Naive thymus-derived CD4-positive, alpha-beta T cell (primary cell): ENCODE measurements at regions not wholly inside any gene's neighbourhood (a gene's known extent, or its start where the extent isn't known, plus 50 kb on each side); places are given as distances from the start of the nearest gene placed in this dataset.

Source experiments
- ATAC-seq: fragments of 150-1000 bp; cut with Tn5 transposase; 2 replicates; pipeline ENCODE4 v1.10.0; 2021; ENCODE audit warnings: mild to moderate bottlenecking, moderate library complexity
- CTCF ChIA-PET: fragments of 350-600 bp; sonication (Branson Sonifier 250); formaldehyde crosslinking; loops from one replicate; lab custom pipeline; 2021; ENCODE audit warnings: antibody characterized with exemption; lab: Charles Lee
- POLR2A ChIA-PET: fragments of 350-600 bp; sonication (Branson Sonifier 250); formaldehyde crosslinking; loops from one replicate; lab custom pipeline; 2021; ENCODE audit warnings: antibody characterized with exemption, inconsistent platforms; lab: Charles Lee
- DNase-seq, 9 donors: peaks; one replicate each; pipeline versions ENCODE4 v3.0.0 to v3.0.0-alpha.2; 2020 to 2022; ENCODE audit warnings: mixed read lengths in 1 of 9
- H3K27ac ChIP-seq: one replicate; pipeline ENCODE4 v1.7.0; 2013; ENCODE audit warnings: mild to moderate bottlenecking, low read depth, low read length, moderate library complexity
- H3K27me3 ChIP-seq, 2 donors: one replicate each; pipeline ENCODE4 v1.7.0; 2013; ENCODE audit warnings: low read length in 2 of 2, mild to moderate bottlenecking in 2 of 2, moderate library complexity in 2 of 2; ENCODE audit not compliant: control insufficient read depth in 2 of 2, insufficient read depth in 2 of 2
- H3K36me3 ChIP-seq, 3 experiments: 1 replicate in 2 of 3; 2 replicates in 1 of 3; pipeline ENCODE4 v1.7.0; 2013; ENCODE audit warnings: low read length in 3 of 3, mild to moderate bottlenecking in 3 of 3, moderate library complexity in 1 of 3; ENCODE audit not compliant: insufficient read depth in 3 of 3, control insufficient read depth in 2 of 3
- H3K4me1 ChIP-seq, 2 donors: one replicate each; pipeline ENCODE4 v1.7.0; 2013; ENCODE audit warnings: low read length in 2 of 2, mild to moderate bottlenecking in 2 of 2, moderate library complexity in 1 of 2; ENCODE audit not compliant: control insufficient read depth in 2 of 2, insufficient read depth in 2 of 2
- H3K4me3 ChIP-seq: 2 replicates; pipeline ENCODE4 v1.7.0; 2013; ENCODE audit warnings: mild to moderate bottlenecking, low read length
- H3K9me3 ChIP-seq, 3 experiments: 1 replicate in 2 of 3; 2 replicates in 1 of 3; pipeline ENCODE4 v1.7.0; 2013; ENCODE audit warnings: low read length in 3 of 3; ENCODE audit not compliant: control insufficient read depth in 2 of 3
- H3K27ac Mint-ChIP-seq, 9 donors: one replicate each; pipeline ENCODE4 v1.8.0; 2020 to 2022; ENCODE audit warnings: mixed read lengths in 9 of 9, mild to moderate bottlenecking in 8 of 9, moderate library complexity in 5 of 9, inconsistent platforms in 2 of 9
- H3K27me3 Mint-ChIP-seq, 5 donors: one replicate each; pipeline ENCODE4 v1.8.0; 2021 to 2022; ENCODE audit warnings: mixed read lengths in 5 of 5, mild to moderate bottlenecking in 1 of 5
- H3K36me3 Mint-ChIP-seq, 5 donors: one replicate each; pipeline ENCODE4 v1.8.0; 2020 to 2022; ENCODE audit warnings: mixed read lengths in 5 of 5, mild to moderate bottlenecking in 3 of 5, inconsistent platforms in 1 of 5
- H3K4me1 Mint-ChIP-seq, 7 donors: one replicate each; pipeline ENCODE4 v1.8.0; 2020 to 2022; ENCODE audit warnings: mixed read lengths in 7 of 7, mild to moderate bottlenecking in 3 of 7, inconsistent platforms in 1 of 7
- H3K4me3 Mint-ChIP-seq, 10 donors: one replicate each; pipeline ENCODE4 v1.8.0; 2020 to 2022; ENCODE audit warnings: mild to moderate bottlenecking in 10 of 10, mixed read lengths in 10 of 10, moderate library complexity in 6 of 10, inconsistent platforms in 2 of 10
- H3K9me3 Mint-ChIP-seq, 11 donors: one replicate each; pipeline ENCODE4 v1.8.0; 2020 to 2022; ENCODE audit warnings: mixed read lengths in 11 of 11, mild to moderate bottlenecking in 4 of 11, inconsistent platforms in 1 of 11, moderate library complexity in 1 of 11
- intact Hi-C, 2 donors: fragments of 100-400 bp; cut with micrococcal nuclease; formaldehyde crosslinking; loops; one replicate each; pipeline ENCODE4 v1.15.1; 2023

DNA sequence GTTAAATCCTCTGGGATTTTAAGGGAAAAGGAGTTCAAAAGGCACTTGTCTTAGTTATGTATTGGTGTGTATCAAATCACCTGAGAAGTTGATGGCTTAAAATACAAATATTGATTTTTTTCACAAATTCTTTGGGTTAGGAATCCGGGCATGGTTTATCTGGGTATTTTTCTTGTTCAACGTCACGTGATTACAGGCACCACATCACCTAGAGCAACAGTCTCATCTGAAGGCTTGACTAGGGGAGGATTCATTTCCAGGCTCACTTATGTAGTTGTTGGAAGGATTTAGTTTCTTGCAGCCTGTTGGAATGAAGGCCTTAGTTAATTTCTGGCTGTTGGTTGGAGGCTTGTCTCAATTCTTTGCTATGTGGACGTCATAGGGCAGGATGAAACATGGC, 326.1 kb downstream of the STIM2 start:
- H3K4me3 Mint-ChIP-seq, result no peak overlapping the region
- ChIA-PET POLR2A (no interaction called here), CTCF (no interaction called here)
- H3K27me3 Mint-ChIP-seq, result peaks cover 0 to 11% (median 7%) of the 10 kb centered on the region in 5 donors
- no peaks in the 10 kb centered on the region for H3K36me3 ChIP-seq
- H3K36me3 Mint-ChIP-seq, result no peaks in the 10 kb centered on the region
- no peak overlapping the region for H3K4me3 ChIP-seq
- no peaks in the 10 kb centered on the region for H3K4me1 Mint-ChIP-seq
- intact Hi-C loops, result no loop called here
- no peak for DNase-seq
- H3K27ac ChIP-seq, result no peak overlapping the region
- H3K9me3 ChIP-seq, result no peaks in the 10 kb centered on the region
- H3K27me3 ChIP-seq, result no peaks in the 10 kb centered on the region
- H3K27ac Mint-ChIP-seq, result no peak overlapping the region
- ATAC-seq, result no peak
- H3K4me1 ChIP-seq, result no peaks in the 10 kb centered on the region
- peaks cover 0 to 5% (median 0%) of the 10 kb centered on the region in 11 donors for H3K9me3 Mint-ChIP-seq

DNA sequence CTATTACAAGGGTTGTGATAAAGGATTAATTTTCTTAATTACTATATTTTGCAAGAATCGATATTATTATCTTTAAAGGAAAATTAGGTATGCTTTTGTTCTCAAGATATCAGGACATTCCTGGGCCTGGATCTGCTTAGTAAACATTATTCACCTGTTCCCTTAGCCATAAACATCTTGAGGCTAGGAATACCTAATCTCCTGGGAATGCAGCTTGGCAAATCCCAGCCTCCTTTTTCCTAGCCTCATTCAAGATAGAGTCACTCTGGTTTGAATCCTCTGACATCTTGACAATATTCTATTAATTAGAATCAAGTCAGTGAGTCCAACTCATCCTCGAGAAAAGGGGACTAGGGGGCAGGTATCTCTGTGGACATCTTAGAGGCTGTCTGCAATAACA, 327.1 kb downstream of the STIM2 start:
- POLR2A ChIA-PET, result no interaction called here

DNA sequence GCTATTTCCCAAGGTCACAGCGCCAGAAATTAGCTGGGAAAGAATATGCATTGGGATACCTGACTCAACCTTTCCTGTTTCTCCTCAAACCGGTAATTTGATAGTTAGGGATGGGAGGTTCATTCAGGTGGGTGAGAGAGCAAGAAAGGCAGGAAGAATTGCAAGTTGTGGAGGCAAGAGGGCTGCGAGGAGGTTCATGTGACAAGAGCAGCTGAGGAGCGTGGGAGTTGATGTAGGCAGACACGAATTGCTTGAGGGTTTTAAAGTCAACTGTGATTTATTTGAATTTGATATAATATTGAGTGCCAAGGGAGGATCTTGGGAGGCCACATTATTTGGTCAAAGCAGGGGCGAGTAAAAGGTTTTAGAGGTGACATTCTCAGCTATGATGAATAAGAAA, 329.0 kb downstream of the STIM2 start:
- intact Hi-C loops, result no loop called here
- CTCF ChIA-PET, result no interaction called here

More for the DNA sequence above, 327.1 kb downstream of the STIM2 start:
- Mint-ChIP-seq H3K27ac (no peak overlapping the region), H3K4me3 (no peak overlapping the region), H3K9me3 (peaks cover 0 to 5% (median 0%) of the 10 kb centered on the region in 11 donors), H3K4me1 (no peaks in the 10 kb centered on the region), H3K36me3 (no peaks in the 10 kb centered on the region), H3K27me3 (peaks cover 0 to 11% (median 6%) of the 10 kb centered on the region in 5 donors)
- peaks cover 0 to 4% (median 0%) of the 10 kb centered on the region in 3 experiments for H3K9me3 ChIP-seq
- ATAC-seq (no peak), DNase-seq (no peak)
- CTCF ChIA-PET, result no interaction called here
- no peaks in the 10 kb centered on the region for H3K27me3 ChIP-seq
- no peaks in the 10 kb centered on the region for H3K36me3 ChIP-seq
- no peak overlapping the region for H3K4me3 ChIP-seq
- no peak overlapping the region for H3K27ac ChIP-seq
- H3K4me1 ChIP-seq, result no peaks in the 10 kb centered on the region
- intact Hi-C loops, result no loop called here

DNA sequence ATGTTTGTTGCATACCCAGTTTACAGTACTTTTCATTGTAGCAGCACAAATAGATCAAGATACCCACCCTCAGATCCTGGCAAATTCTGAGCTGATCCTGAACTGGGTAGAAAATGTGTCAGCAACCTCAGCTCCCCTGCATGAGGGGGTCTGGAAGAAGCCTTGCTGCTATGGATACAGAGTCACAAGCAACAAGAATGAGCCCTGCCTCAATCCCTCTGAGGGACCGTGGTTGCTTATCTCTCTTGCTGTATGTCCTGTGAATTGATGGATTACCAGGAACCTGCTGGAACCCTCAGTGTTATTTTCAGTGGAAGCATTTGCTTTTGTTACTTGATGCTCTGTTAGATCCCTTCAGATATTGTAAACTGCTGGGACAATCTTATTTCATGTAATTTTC, 331.0 kb downstream of the STIM2 start:
- peaks cover 0 to 4% (median 0%) of the 10 kb centered on the region in 3 experiments for H3K9me3 ChIP-seq
- Mint-ChIP-seq H3K36me3 (no peaks in the 10 kb centered on the region), H3K27ac (no peak overlapping the region), H3K4me3 (no peak overlapping the region), H3K9me3 (peaks cover 0 to 10% (median 0%) of the 10 kb centered on the region in 11 donors), H3K27me3 (peaks cover 0 to 10% (median 4%) of the 10 kb centered on the region in 5 donors), H3K4me1 (peaks cover 0 to 2% (median 0%) of the 10 kb centered on the region in 7 donors)
- H3K27ac ChIP-seq, result no peak overlapping the region
- ATAC-seq (no peak), DNase-seq (no peak)
- ChIA-PET CTCF (no interaction called here), POLR2A (no interaction called here)
- intact Hi-C loops, result no loop called here
- H3K36me3 ChIP-seq, result no peaks in the 10 kb centered on the region
- H3K27me3 ChIP-seq, result no peaks in the 10 kb centered on the region
- H3K4me1 ChIP-seq, result no peaks in the 10 kb centered on the region
- H3K4me3 ChIP-seq, result no peak overlapping the region

More for the DNA sequence above, 329.0 kb downstream of the STIM2 start:
- Histone ChIP-seq H3K4me1 (no peaks in the 10 kb centered on the region), H3K27me3 (no peaks in the 10 kb centered on the region), H3K36me3 (no peaks in the 10 kb centered on the region), H3K27ac (no peak overlapping the region), H3K9me3 (peaks cover 0 to 4% (median 0%) of the 10 kb centered on the region in 3 experiments), H3K4me3 (no peak overlapping the region)
- Mint-ChIP-seq H3K4me3 (no peak overlapping the region), H3K27me3 (peaks cover 0 to 10% (median 4%) of the 10 kb centered on the region in 5 donors), H3K36me3 (no peaks in the 10 kb centered on the region), H3K27ac (no peak overlapping the region), H3K9me3 (peaks cover 0 to 10% (median 0%) of the 10 kb centered on the region in 11 donors), H3K4me1 (peaks cover 0 to 2% (median 0%) of the 10 kb centered on the region in 7 donors)
- POLR2A ChIA-PET, result no interaction called here
- DNase-seq (no peak), ATAC-seq (no peak)

DNA sequence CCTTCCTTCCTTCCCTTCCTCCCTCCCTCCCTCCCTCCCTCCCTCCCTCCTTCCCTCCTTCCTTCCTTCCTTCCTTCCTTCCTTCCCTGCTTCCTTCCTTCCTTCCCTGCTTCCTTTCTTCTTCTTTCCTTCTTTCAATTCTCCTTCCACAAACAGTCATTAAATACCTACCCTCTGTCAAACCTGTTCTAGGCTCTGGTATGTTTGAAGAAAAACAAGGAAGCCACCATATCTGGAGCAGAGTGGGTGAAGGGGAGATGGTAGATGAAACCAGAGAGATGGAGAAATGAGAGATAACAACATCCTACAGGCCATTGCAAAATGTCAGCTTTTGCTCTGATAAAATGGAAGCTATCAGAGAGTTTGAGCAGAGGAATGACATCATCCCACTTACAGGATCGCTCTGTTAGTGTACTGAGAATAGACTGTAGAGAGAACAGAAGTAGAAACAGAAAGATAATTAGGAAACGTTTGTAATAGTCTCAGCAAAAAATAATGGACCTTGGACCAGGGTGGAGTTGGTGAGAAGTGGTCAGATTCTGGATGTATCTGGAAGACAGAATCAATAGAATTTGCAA, 334.0 kb downstream of the STIM2 start:
- CTCF ChIA-PET, result no interaction called here
- Mint-ChIP-seq H3K4me3 (no peak overlapping the region), H3K27me3 (peaks cover 0 to 6% (median 4%) of the 10 kb centered on the region in 5 donors), H3K36me3 (no peaks in the 10 kb centered on the region), H3K27ac (no peak overlapping the region), H3K4me1 (peaks cover 0 to 2% (median 0%) of the 10 kb centered on the region in 7 donors), H3K9me3 (peaks cover 0 to 10% (median 0%) of the 10 kb centered on the region in 11 donors)
- POLR2A ChIA-PET, result no interaction called here
- Histone ChIP-seq H3K36me3 (no peaks in the 10 kb centered on the region), H3K27ac (no peak overlapping the region), H3K4me3 (no peak overlapping the region), H3K9me3 (peaks cover 0 to 4% (median 0%) of the 10 kb centered on the region in 3 experiments), H3K4me1 (no peaks in the 10 kb centered on the region), H3K27me3 (no peaks in the 10 kb centered on the region)
- DNase-seq (no peak), ATAC-seq (no peak)
- intact Hi-C loops, result no loop called here

DNA sequence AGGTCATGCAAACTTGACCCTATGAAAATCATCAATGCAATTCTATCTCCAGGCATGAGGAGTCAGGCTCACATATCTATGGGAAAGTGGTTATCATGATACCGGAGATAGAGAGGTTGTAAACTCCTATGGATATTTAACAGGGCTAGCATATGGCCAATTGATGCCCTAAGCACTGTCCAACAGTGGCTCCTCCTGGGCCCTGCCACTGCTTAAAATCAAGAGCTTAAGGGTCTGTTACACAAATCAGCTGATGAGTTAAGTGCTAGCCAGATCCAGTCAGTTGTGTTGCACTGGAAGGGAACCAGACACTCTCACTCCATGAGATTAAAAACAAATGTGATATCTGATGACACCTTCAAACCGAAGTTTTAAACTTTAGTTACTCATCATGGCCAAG, 337.6 kb downstream of the STIM2 start:
- DNase-seq (no peak), ATAC-seq (no peak)
- Histone ChIP-seq H3K27me3 (no peaks in the 10 kb centered on the region), H3K36me3 (no peaks in the 10 kb centered on the region), H3K4me1 (no peaks in the 10 kb centered on the region), H3K4me3 (no peak overlapping the region), H3K9me3 (no peaks in the 10 kb centered on the region), H3K27ac (no peak overlapping the region)
- intact Hi-C loops, result no loop called here
- Mint-ChIP-seq H3K4me1 (peaks cover 0 to 2% (median 0%) of the 10 kb centered on the region in 7 donors), H3K9me3 (peaks cover 0 to 5% (median 2%) of the 10 kb centered on the region in 11 donors), H3K4me3 (no peak overlapping the region), H3K27ac (no peak overlapping the region), H3K36me3 (no peaks in the 10 kb centered on the region), H3K27me3 (peaks cover 0 to 4% (median 0%) of the 10 kb centered on the region in 5 donors)
- CTCF ChIA-PET, result no interaction called here
- POLR2A ChIA-PET, result no interaction called here

DNA sequence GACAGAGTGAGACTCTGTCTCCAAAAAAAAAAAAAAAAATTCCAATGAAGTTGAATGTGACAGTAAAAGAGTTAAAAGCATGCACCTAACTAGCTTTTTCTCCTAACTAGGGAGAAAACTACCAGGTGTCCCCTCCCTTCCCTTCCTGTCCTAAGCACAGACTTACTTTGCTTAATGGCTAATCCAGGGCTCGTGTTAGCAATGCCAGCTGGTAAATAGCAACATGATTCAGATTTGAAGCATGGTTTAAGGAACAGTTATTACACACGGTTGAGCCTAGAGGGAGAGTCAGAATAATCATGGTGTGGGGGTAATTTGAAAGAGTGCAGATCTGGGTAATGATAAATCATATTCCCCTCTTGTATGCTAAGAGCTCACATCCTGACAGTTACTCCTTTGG, 338.3 kb downstream of the STIM2 start:
- Histone ChIP-seq H3K27me3 (no peaks in the 10 kb centered on the region), H3K27ac (no peak overlapping the region), H3K4me3 (no peak overlapping the region), H3K36me3 (no peaks in the 10 kb centered on the region), H3K4me1 (no peaks in the 10 kb centered on the region), H3K9me3 (no peaks in the 10 kb centered on the region)
- Mint-ChIP-seq H3K9me3 (peaks cover 0 to 8% (median 2%) of the 10 kb centered on the region in 11 donors), H3K4me3 (no peak overlapping the region), H3K27ac (no peak overlapping the region), H3K27me3 (peaks cover 0 to 4% (median 0%) of the 10 kb centered on the region in 5 donors), H3K4me1 (peaks cover 0 to 2% (median 0%) of the 10 kb centered on the region in 7 donors), H3K36me3 (no peaks in the 10 kb centered on the region)
- intact Hi-C loops, result no loop called here
- POLR2A ChIA-PET, result no interaction called here
- no peak for DNase-seq
- no peak for ATAC-seq
- CTCF ChIA-PET, result no interaction called here
